NCI-H510A treated with DMSO at 0.1 percent for 48 hours (cell line): ENCODE measurements at regions not wholly inside any gene's neighbourhood (a gene's known extent, or its start where the extent isn't known, plus 50 kb on each side); places are given as distances from the start of the nearest gene placed in this dataset.
"Not testable (repeated sequence)": the region's sequence is repeated elsewhere in the genome, so short reads cannot be mapped to it uniquely, and the experiment has no call there.

ENCODE experiments used
- DNase-seq: peaks from one replicate; lab custom pipeline; 2025; lab: John Stamatoyannopoulos, UW

GRCh38 chrX:139475432-139475831, 55.1 kb upstream of the F9 start:
- no peak for DNase-seq

GRCh38 chrX:139461945-139462344, 68.6 kb upstream of the F9 start:
- not testable (repeated sequence) for DNase-seq

- DNase-seq: no peak
Measured at GRCh38 chrX:139454743-139455142, 75.8 kb upstream of the F9 start.

- DNase-seq: no peak
Measured at GRCh38 chrX:139448996-139449395, 81.5 kb upstream of the F9 start.

- DNase-seq: no peak
Measured at GRCh38 chrX:139446832-139447231, 83.7 kb upstream of the F9 start.

GRCh38 chrX:139429913-139430312, 100.6 kb upstream of the F9 start:
- no peak for DNase-seq

GRCh38 chrX:139423186-139423585, 107.4 kb upstream of the F9 start:
- no peak for DNase-seq

GRCh38 chrX:139398258-139398657, 132.3 kb upstream of the F9 start:
- DNase-seq: not testable (repeated sequence)

GRCh38 chrX:139388254-139388653, 142.3 kb upstream of the F9 start:
- no peak for DNase-seq

- DNase-seq: no peak
Measured at GRCh38 chrX:139382529-139382928, 148.0 kb upstream of the F9 start.

- not testable (repeated sequence) for DNase-seq
Measured at GRCh38 chrX:139376547-139376946, 154.0 kb upstream of the F9 start.

GRCh38 chrX:139360356-139360755, 170.2 kb upstream of the F9 start:
- no peak for DNase-seq

- not testable (repeated sequence) for DNase-seq
Measured at GRCh38 chrX:139342594-139342991, 187.9 kb upstream of the F9 start.

GRCh38 chrX:139341855-139342593, 188.5 kb upstream of the F9 start:
- not testable (repeated sequence) for DNase-seq

- no peak for DNase-seq
Measured at GRCh38 chrX:139332441-139332840, 198.1 kb upstream of the F9 start.

- no peak for DNase-seq
Measured at GRCh38 chrX:139327355-139327754, 203.2 kb upstream of the F9 start.

GRCh38 chrX:139324756-139325155, 205.8 kb upstream of the F9 start:
- no peak for DNase-seq

GRCh38 chrX:139320661-139321354, 209.7 kb upstream of the F9 start:
- not testable (repeated sequence) for DNase-seq

- not testable (repeated sequence) for DNase-seq
Measured at GRCh38 chrX:139306675-139307074, 223.9 kb upstream of the F9 start.

- no peak for DNase-seq
Measured at GRCh38 chrX:139304471-139304870, 226.1 kb upstream of the F9 start.

- DNase-seq: no peak
Measured at GRCh38 chrX:139299309-139299708, 231.2 kb upstream of the F9 start.

GRCh38 chrX:139298437-139298836, 232.1 kb upstream of the F9 start:
- no peak for DNase-seq

- DNase-seq: no peak
Measured at GRCh38 chrX:139297638-139298037, 232.9 kb upstream of the F9 start.

GRCh38 chrX:139293991-139294390, 236.5 kb upstream of the F9 start:
- no peak for DNase-seq
